ENCODE measurements at regions not wholly inside any gene's neighbourhood (a gene's known extent, or its start where the extent isn't known, plus 50 kb on each side); places are given as distances from the start of the nearest gene placed in this dataset.

GRCh38 chr10:56068040-56068439 lies 293.0 kb downstream of the ZWINT start:
- FAIRE-seq (no peak), DNase-seq (ENCODE audit: low read depth, low spot score) (no peak)
- no peaks in the 10 kb centered on the region for H3K9me1 ChIP-seq (ENCODE audit: control insufficient read depth, extremely low read depth, insufficient read depth, low read length)
- dilution Hi-C loops (cut with MboI; ENCODE audit: extremely low pct_ligation_motif_present, low sequenced_read_pairs) = no loop called here
- no peaks in the 10 kb centered on the region for H3K4me1 ChIP-seq (ENCODE audit: control insufficient read depth, extremely low read depth, insufficient read depth, low read length)
- no peaks in the 10 kb centered on the region for H3K36me3 ChIP-seq (ENCODE audit: control insufficient read depth in 2 of 2, extremely low read depth in 1 of 2, insufficient read depth in 2 of 2, low read length in 2 of 2)
- H3K27ac ChIP-seq (ENCODE audit: control insufficient read depth, insufficient read depth, low read length) = no peak overlapping the region
- no peak overlapping the region for H2AFZ ChIP-seq (ENCODE audit: control insufficient read depth, low read length)
- H3K4me3 ChIP-seq (ENCODE audit: control insufficient read depth in 2 of 3, extremely low read depth in 1 of 3, insufficient read depth in 2 of 3, low read depth in 1 of 3, low read length in 3 of 3) = no peak overlapping the region
- peaks cover 2% of the 10 kb centered on the region for H3K9me3 ChIP-seq (ENCODE audit: control insufficient read depth, low read depth, low read length)
- no peaks in the 10 kb centered on the region for H3K27me3 ChIP-seq (ENCODE audit: control insufficient read depth, extremely low read depth, insufficient read depth, low read length)
- no peaks in the 10 kb centered on the region for H3K79me2 ChIP-seq (ENCODE audit: control insufficient read depth, insufficient read depth, low read length)
- H3K4me2 ChIP-seq (ENCODE audit: control insufficient read depth, extremely low read depth, insufficient read depth, low read depth, low read length) = no peak overlapping the region
- H3K9ac ChIP-seq (ENCODE audit: control insufficient read depth, extremely low read depth, insufficient read depth, low read length) = no peak overlapping the region
- TF ChIP-seq CTCF (optimal IDR thresholded peaks at IDR 0.05 in 1 of 3, IDR thresholded peaks at IDR 0.05 in 1 of 3, conservative IDR thresholded peaks at IDR 0.05 in 1 of 3; ENCODE audit: extremely low read depth in 1 of 3, insufficient read depth in 2 of 3, low read length in 3 of 3) = no peak
- TF ChIP-seq EZH2 (IDR thresholded peaks at IDR 0.05; ENCODE audit: low read length) = no peak
- no peaks in the 10 kb centered on the region for H4K20me1 ChIP-seq (ENCODE audit: control insufficient read depth, extremely low read depth, insufficient read depth, low read length)

- Histone ChIP-seq H3K36me3 (ENCODE audit: control insufficient read depth in 2 of 2, extremely low read depth in 1 of 2, insufficient read depth in 2 of 2, low read length in 2 of 2) (no peaks in the 10 kb centered on the region), H3K4me3 (ENCODE audit: control insufficient read depth in 2 of 3, extremely low read depth in 1 of 3, insufficient read depth in 2 of 3, low read depth in 1 of 3, low read length in 3 of 3) (no peak overlapping the region), H3K4me2 (ENCODE audit: control insufficient read depth, extremely low read depth, insufficient read depth, low read depth, low read length) (no peak overlapping the region), H3K9me3 (ENCODE audit: control insufficient read depth, low read depth, low read length) (peaks cover 2% of the 10 kb centered on the region), H3K9me1 (ENCODE audit: control insufficient read depth, extremely low read depth, insufficient read depth, low read length) (no peaks in the 10 kb centered on the region), H3K27ac (ENCODE audit: control insufficient read depth, insufficient read depth, low read length) (no peak overlapping the region), H3K9ac (ENCODE audit: control insufficient read depth, extremely low read depth, insufficient read depth, low read length) (no peak overlapping the region), H3K4me1 (ENCODE audit: control insufficient read depth, extremely low read depth, insufficient read depth, low read length) (no peaks in the 10 kb centered on the region), H2AFZ (ENCODE audit: control insufficient read depth, low read length) (no peak overlapping the region), H3K79me2 (ENCODE audit: control insufficient read depth, insufficient read depth, low read length) (no peaks in the 10 kb centered on the region), H3K27me3 (ENCODE audit: control insufficient read depth, extremely low read depth, insufficient read depth, low read length) (no peaks in the 10 kb centered on the region), H4K20me1 (ENCODE audit: control insufficient read depth, extremely low read depth, insufficient read depth, low read length) (no peaks in the 10 kb centered on the region)
- dilution Hi-C loops (cut with MboI; ENCODE audit: extremely low pct_ligation_motif_present, low sequenced_read_pairs) = no loop called here
- FAIRE-seq (no peak), DNase-seq (ENCODE audit: low read depth, low spot score) (no peak)
- no peak for TF ChIP-seq EZH2 (IDR thresholded peaks at IDR 0.05; ENCODE audit: low read length)
- TF ChIP-seq CTCF (optimal IDR thresholded peaks at IDR 0.05 in 1 of 3, IDR thresholded peaks at IDR 0.05 in 1 of 3, conservative IDR thresholded peaks at IDR 0.05 in 1 of 3; ENCODE audit: extremely low read depth in 1 of 3, insufficient read depth in 2 of 3, low read length in 3 of 3) = no peak
Measured at GRCh38 chr10:56063642-56064041, 297.4 kb downstream of the ZWINT start.
